SKM-1 treated with dmso at 0.1 percent for 144 hours (cell line): ENCODE measurements at regions not wholly inside any gene's neighbourhood (a gene's known extent, or its start where the extent isn't known, plus 50 kb on each side); places are given as distances from the start of the nearest gene placed in this dataset.
"Not testable (repeated sequence)": the region's sequence is repeated elsewhere in the genome, so short reads cannot be mapped to it uniquely, and the experiment has no call there.

Experiments
- DNase-seq: peaks from one replicate; lab custom pipeline; 2025; ENCODE audit not compliant: unreplicated experiment; lab: John Stamatoyannopoulos, UW

- no peak for DNase-seq
Measured at GRCh38 chr6:82573254-82573972, 209.8 kb downstream of the TPBG start.

- no peak for DNase-seq
Measured at GRCh38 chr6:82576284-82576683, 212.7 kb downstream of the TPBG start.

- DNase-seq = no peak
Measured at GRCh38 chr6:82584194-82584695, 220.6 kb downstream of the TPBG start.

- DNase-seq = no peak
Measured at GRCh38 chr6:82584856-82585255, 221.2 kb downstream of the TPBG start.

- DNase-seq = no peak
Measured at GRCh38 chr6:82588020-82588419, 224.4 kb downstream of the TPBG start.

GRCh38 chr6:82588859-82589412, 225.3 kb downstream of the TPBG start:
- DNase-seq = no peak

GRCh38 chr6:82589509-82590206, 226.0 kb downstream of the TPBG start:
- DNase-seq = no peak

- DNase-seq = no peak
Measured at GRCh38 chr6:82597201-82597600, 233.6 kb downstream of the TPBG start.

GRCh38 chr6:82602776-82603175, 239.2 kb downstream of the TPBG start:
- no peak for DNase-seq

GRCh38 chr6:82603871-82604270, 240.3 kb downstream of the TPBG start:
- DNase-seq = no peak

GRCh38 chr6:82607998-82608725, 244.5 kb downstream of the TPBG start:
- no peak for DNase-seq

GRCh38 chr6:82608781-82609180, 245.2 kb downstream of the TPBG start:
- no peak for DNase-seq

GRCh38 chr6:82611751-82612150, 248.1 kb downstream of the TPBG start:
- DNase-seq = no peak

- DNase-seq = no peak
Measured at GRCh38 chr6:82612475-82613039, 248.9 kb downstream of the TPBG start.

- DNase-seq = no peak
Measured at GRCh38 chr6:82614518-82614917, 250.9 kb downstream of the TPBG start.

GRCh38 chr6:82616386-82617028, 252.9 kb downstream of the TPBG start:
- DNase-seq = no peak

GRCh38 chr6:82617648-82618047, 254.0 kb downstream of the TPBG start:
- no peak for DNase-seq

- DNase-seq = no peak
Measured at GRCh38 chr6:82619573-82619972, 256.0 kb downstream of the TPBG start.

GRCh38 chr6:82622461-82622860, 258.8 kb downstream of the TPBG start:
- no peak for DNase-seq

- no peak for DNase-seq
Measured at GRCh38 chr6:82624251-82624650, 260.6 kb downstream of the TPBG start.

GRCh38 chr6:82626946-82627345, 263.3 kb downstream of the TPBG start:
- DNase-seq = not testable (repeated sequence)
